Upper lobe of left lung (tissue), 4 donors: ENCODE measurements at regions not wholly inside any gene's neighbourhood (a gene's known extent, or its start where the extent isn't known, plus 50 kb on each side); places are given as distances from the start of the nearest gene placed in this dataset.

ENCODE experiments used
- CTCF ChIP-seq, 6 experiments: fragments of 450-650 bp in 4 of 6; fragments of 200-600 bp in 2 of 6; sonication (generic) in 2 of 6; IDR thresholded peaks; one replicate each; pipeline ENCODE4 v1.5.1; 2016 to 2019; ENCODE audit warnings: antibody characterized with exemption in 6 of 6
- POLR2A ChIP-seq, 4 donors: fragments of 450-650 bp; IDR thresholded peaks; one replicate each; pipeline ENCODE4 v1.5.1; 2016 to 2017; ENCODE audit warnings: antibody characterized with exemption in 4 of 4, mild to moderate bottlenecking in 2 of 4
- POLR2AphosphoS5 ChIP-seq, 2 donors: sonication (generic); formaldehyde crosslinking; IDR thresholded peaks; one replicate each; pipeline ENCODE4 v1.5.1; 2017; ENCODE audit warnings: antibody characterized with exemption in 2 of 2

GRCh38 chr22:49392841-49393510 is 434.7 kb downstream of the BRD1 start:
- TF ChIP-seq CTCF (IDR thresholded peaks at IDR 0.05) (no peak), POLR2A (IDR thresholded peaks at IDR 0.05) (no peak), POLR2AphosphoS5 (IDR thresholded peaks at IDR 0.05) (no peak)
